SKM-1 treated with dmso at 0.1 percent for 144 hours (cell line): ENCODE measurements at regions not wholly inside any gene's neighbourhood (a gene's known extent, or its start where the extent isn't known, plus 50 kb on each side); places are given as distances from the start of the nearest gene placed in this dataset.

Source experiments
- DNase-seq: peaks from one replicate; lab custom pipeline; 2025; ENCODE audit not compliant: unreplicated experiment; lab: John Stamatoyannopoulos, UW

GRCh38 chr3:184659797-184660301, 52.0 kb downstream of the MAGEF1 start:
- DNase-seq: no peak

- no peak for DNase-seq
Observed at GRCh38 chr3:184658223-184658928, 53.5 kb downstream of the MAGEF1 start.

- no peak for DNase-seq
Observed at GRCh38 chr3:184656829-184657681, 54.8 kb downstream of the MAGEF1 start.

- no peak for DNase-seq
Observed at GRCh38 chr3:184656458-184656828, 55.4 kb downstream of the MAGEF1 start.

- no peak for DNase-seq
Observed at GRCh38 chr3:184655597-184655996, 56.3 kb downstream of the MAGEF1 start.

- no peak for DNase-seq
Observed at GRCh38 chr3:184654375-184654774, 57.5 kb downstream of the MAGEF1 start.

- no peak for DNase-seq
Observed at GRCh38 chr3:184652465-184652864, 59.4 kb downstream of the MAGEF1 start.

GRCh38 chr3:184651904-184652303, 60.0 kb downstream of the MAGEF1 start:
- no peak for DNase-seq

- DNase-seq: no peak
Observed at GRCh38 chr3:184648636-184649035, 63.2 kb downstream of the MAGEF1 start.

GRCh38 chr3:184647405-184647936, 64.4 kb downstream of the MAGEF1 start:
- DNase-seq: no peak

GRCh38 chr3:184645336-184645735, 66.5 kb downstream of the MAGEF1 start:
- DNase-seq: no peak

- no peak for DNase-seq
Observed at GRCh38 chr3:184643442-184643841, 68.4 kb downstream of the MAGEF1 start.

GRCh38 chr3:184642631-184643285, 69.1 kb downstream of the MAGEF1 start:
- no peak for DNase-seq

GRCh38 chr3:184641430-184641829, 70.4 kb downstream of the MAGEF1 start:
- no peak for DNase-seq

GRCh38 chr3:184639351-184639750, 72.5 kb downstream of the MAGEF1 start:
- DNase-seq: no peak

- peak; percentile 90 for DNase-seq
Observed at GRCh38 chr3:184637705-184638104, 74.2 kb downstream of the MAGEF1 start.

- no peak for DNase-seq
Observed at GRCh38 chr3:184636741-184637316, 75.0 kb downstream of the MAGEF1 start.

GRCh38 chr3:184635774-184636173, 74.2 kb downstream of the EPHB3 start:
- DNase-seq: no peak

- no peak for DNase-seq
Observed at GRCh38 chr3:184635126-184635525, 73.5 kb downstream of the EPHB3 start.

GRCh38 chr3:184633237-184633579, 71.6 kb downstream of the EPHB3 start:
- DNase-seq: no peak

GRCh38 chr3:184632551-184633236, 71.1 kb downstream of the EPHB3 start:
- DNase-seq: no peak
